PC-9 (cell line): ENCODE measurements at regions not wholly inside any gene's neighbourhood (a gene's known extent, or its start where the extent isn't known, plus 50 kb on each side); places are given as distances from the start of the nearest gene placed in this dataset.
"Not testable (repeated sequence)": the region's sequence is repeated elsewhere in the genome, so short reads cannot be mapped to it uniquely, and the experiment has no call there.

Experiments
- BruUV-seq: library from RNA; stranded (reverse); fragments of 400-500 nt; replicated peaks from 2 replicates; lab custom pipeline; 2021; lab: Mats Ljungman, UMichigan
- CTCF ChIA-PET: fragments of 300-600 bp; sonication (Branson Sonifier 250); formaldehyde crosslinking; loops from one replicate; lab custom pipeline; 2022; ENCODE audit warnings: antibody characterized with exemption; lab: Charles Lee
- POLR2A ChIA-PET: fragments of 300-600 bp; sonication (Branson Sonifier 250); formaldehyde crosslinking; loops from one replicate; lab custom pipeline; 2022; ENCODE audit warnings: antibody characterized with exemption; ENCODE audit not compliant: unreplicated experiment; lab: Charles Lee
- DNase-seq, 2 experiments: peaks; one replicate each; pipeline versions ENCODE4 v3.0.0 to v3.0.0-alpha.2; 2015 to 2022; ENCODE audit warnings: mixed read lengths in 1 of 2
- H2AFZ ChIP-seq: fragments of 200-600 bp; sonication (generic); 2 replicates; pipeline ENCODE4 v1.8.1; 2017; ENCODE audit warnings: antibody characterized with exemption
- H3F3A ChIP-seq: fragments of 200-600 bp; sonication (generic); 2 replicates; pipeline ENCODE4 v1.8.1; 2017; ENCODE audit warnings: antibody characterized with exemption, mild to moderate bottlenecking, low read depth; ENCODE audit not compliant: insufficient read depth
- H3K27ac ChIP-seq: fragments of 200-600 bp; sonication (generic); 2 replicates; pipeline ENCODE4 v1.6.1; 2016; ENCODE audit warnings: mixed run types
- H3K27me3 ChIP-seq: fragments of 200-600 bp; sonication (generic); 2 replicates; pipeline ENCODE4 v1.6.1; 2016; ENCODE audit warnings: low read depth, mixed run types; ENCODE audit not compliant: insufficient read depth
- H3K36me3 ChIP-seq: fragments of 200-600 bp; sonication (generic); 2 replicates; pipeline ENCODE4 v1.6.1; 2016; ENCODE audit warnings: low read depth, mixed run types
- H3K4me1 ChIP-seq: fragments of 200-600 bp; sonication (generic); replicated peaks from 2 replicates; pipeline ENCODE4 v1.6.1; 2016; ENCODE audit warnings: mixed run types; ENCODE audit not compliant: insufficient read depth
- H3K4me2 ChIP-seq: fragments of 200-600 bp; sonication (generic); 2 replicates; pipeline ENCODE4 v1.6.1; 2017; ENCODE audit warnings: mixed run types
- H3K4me3 ChIP-seq: fragments of 200-600 bp; sonication (generic); 2 replicates; pipeline ENCODE4 v1.6.1; 2016; ENCODE audit warnings: mixed run types
- H3K79me2 ChIP-seq: fragments of 200-600 bp; sonication (generic); 2 replicates; pipeline ENCODE4 v1.6.1; 2017; ENCODE audit warnings: low read depth, mixed run types
- H3K9me2 ChIP-seq: fragments of 200-600 bp; sonication (generic); 2 replicates; pipeline ENCODE4 v1.8.1; 2017; ENCODE audit warnings: mild to moderate bottlenecking; ENCODE audit not compliant: insufficient read depth
- H3K9me3 ChIP-seq: fragments of 200-600 bp; sonication (generic); 2 replicates; pipeline ENCODE4 v1.8.1; 2016; ENCODE audit warnings: low read depth; ENCODE audit not compliant: insufficient read depth
- H4K20me1 ChIP-seq: fragments of 200-600 bp; sonication (generic); 2 replicates; pipeline ENCODE4 v1.8.1; 2017; ENCODE audit not compliant: insufficient read depth
- CTCF ChIP-seq: fragments of 200-600 bp; sonication (generic); conservative IDR thresholded peaks from 2 replicates; pipeline ENCODE4 v1.6.1; 2017; ENCODE audit warnings: mixed run types, antibody characterized with exemption, mild to moderate bottlenecking, moderate library complexity
- EZH2 ChIP-seq: fragments of 200-600 bp; sonication (generic); IDR thresholded peaks from 2 replicates; pipeline ENCODE4 v1.8.0; 2017; ENCODE audit warnings: antibody characterized with exemption, low read depth
- intact Hi-C: fragments of 100-400 bp; cut with micrococcal nuclease; formaldehyde crosslinking; loops from one replicate; pipeline ENCODE4 v1.10.0; 2022; ENCODE audit not compliant: unreplicated experiment

- BruUV-seq = no TSS peak
- no peak overlapping the region for H3K4me2 ChIP-seq
- ChIA-PET CTCF (no interaction called here), POLR2A (no interaction called here)
- H3K9me2 ChIP-seq = no peaks in the 10 kb centered on the region
- H3K36me3 ChIP-seq = no peaks in the 10 kb centered on the region
- no peaks in the 10 kb centered on the region for H3F3A ChIP-seq
- no peak overlapping the region for H3K4me3 ChIP-seq
- no peaks in the 10 kb centered on the region for H3K27me3 ChIP-seq
- H3K4me1 ChIP-seq = no peaks in the 10 kb centered on the region
- DNase-seq = no peak
- no peak overlapping the region for H2AFZ ChIP-seq
- H4K20me1 ChIP-seq = no peaks in the 10 kb centered on the region
- intact Hi-C loops = no loop called here
- no peaks in the 10 kb centered on the region for H3K9me3 ChIP-seq
- no peak overlapping the region for H3K27ac ChIP-seq
- TF ChIP-seq EZH2 (no peak), CTCF (no peak)
- no peaks in the 10 kb centered on the region for H3K79me2 ChIP-seq
These were observed 61.7 kb upstream of the LYZL1 start for GRCh38 chr10:29227201-29227600.

- no peaks in the 10 kb centered on the region for H3K4me1 ChIP-seq
- no peaks in the 10 kb centered on the region for H3K27me3 ChIP-seq
- no peak overlapping the region for H2AFZ ChIP-seq
- no peak overlapping the region for H3K4me3 ChIP-seq
- ChIA-PET POLR2A (no interaction called here), CTCF (no interaction called here)
- intact Hi-C loops = no loop called here
- no peak for DNase-seq
- H4K20me1 ChIP-seq = no peaks in the 10 kb centered on the region
- H3K79me2 ChIP-seq = no peaks in the 10 kb centered on the region
- H3K9me3 ChIP-seq = no peaks in the 10 kb centered on the region
- H3K9me2 ChIP-seq = no peaks in the 10 kb centered on the region
- H3K27ac ChIP-seq = no peak overlapping the region
- no peaks in the 10 kb centered on the region for H3F3A ChIP-seq
- H3K36me3 ChIP-seq = no peaks in the 10 kb centered on the region
- H3K4me2 ChIP-seq = no peak overlapping the region
- BruUV-seq = no TSS peak
- TF ChIP-seq CTCF (no peak), EZH2 (no peak)
These were observed 60.3 kb upstream of the LYZL1 start for GRCh38 chr10:29228562-29228961.

- no peak overlapping the region for H2AFZ ChIP-seq
These were observed 59.6 kb upstream of the LYZL1 start for GRCh38 chr10:29229258-29229705.

GRCh38 chr10:29236910-29237309, 52.0 kb upstream of the LYZL1 start:
- POLR2A ChIA-PET, H2AFZ ChIP-seq, H3K36me3 ChIP-seq, H3K4me1 ChIP-seq, intact Hi-C loops, DNase-seq, H3K9me3 ChIP-seq, H3K79me2 ChIP-seq, BruUV-seq, H3K27ac ChIP-seq, H3K4me3 ChIP-seq, CTCF ChIA-PET, H3K27me3 ChIP-seq, H3K9me2 ChIP-seq, H3F3A ChIP-seq, H3K4me2 ChIP-seq, H4K20me1 ChIP-seq: not testable (repeated sequence)

More at GRCh38 chr10:29229258-29229705, 59.6 kb upstream of the LYZL1 start:
- DNase-seq = no peak
- no peak overlapping the region for H3K4me2 ChIP-seq
- H3K36me3 ChIP-seq = no peaks in the 10 kb centered on the region
- ChIA-PET POLR2A (no interaction called here), CTCF (no interaction called here)
- no peaks in the 10 kb centered on the region for H3K27me3 ChIP-seq
- no peak overlapping the region for H3K27ac ChIP-seq
- no peaks in the 10 kb centered on the region for H3K9me2 ChIP-seq
- TF ChIP-seq CTCF (no peak), EZH2 (no peak)
- no peaks in the 10 kb centered on the region for H3K9me3 ChIP-seq
- H3F3A ChIP-seq = no peaks in the 10 kb centered on the region
- BruUV-seq = no TSS peak
- H3K4me3 ChIP-seq = no peak overlapping the region
- H4K20me1 ChIP-seq = no peaks in the 10 kb centered on the region
- intact Hi-C loops = no loop called here
- H3K79me2 ChIP-seq = no peaks in the 10 kb centered on the region
- no peaks in the 10 kb centered on the region for H3K4me1 ChIP-seq
